ENCODE measurements at regions not wholly inside any gene's neighbourhood (a gene's known extent, or its start where the extent isn't known, plus 50 kb on each side); places are given as distances from the start of the nearest gene placed in this dataset.

DNA sequence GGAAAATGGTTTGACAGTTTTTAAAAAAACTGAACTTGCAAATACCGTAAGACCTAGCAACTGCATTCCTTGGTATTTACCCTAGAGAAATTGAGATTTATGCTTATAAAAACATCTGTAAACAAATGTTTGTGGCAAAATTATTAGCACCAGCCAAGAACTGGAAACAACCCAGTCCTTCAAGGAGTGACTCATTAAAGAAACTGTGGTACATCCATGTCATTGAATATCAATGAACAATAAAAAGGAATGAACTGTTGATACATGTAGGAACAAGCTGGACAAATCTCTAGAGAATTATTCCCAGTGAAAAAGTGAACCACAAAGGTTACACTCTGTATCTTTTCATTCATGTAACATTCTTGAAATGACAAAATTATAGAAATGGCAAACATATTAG, 240.2 kb upstream of the ADAMTS3 start:
- TF ChIP-seq, protein P1, sequence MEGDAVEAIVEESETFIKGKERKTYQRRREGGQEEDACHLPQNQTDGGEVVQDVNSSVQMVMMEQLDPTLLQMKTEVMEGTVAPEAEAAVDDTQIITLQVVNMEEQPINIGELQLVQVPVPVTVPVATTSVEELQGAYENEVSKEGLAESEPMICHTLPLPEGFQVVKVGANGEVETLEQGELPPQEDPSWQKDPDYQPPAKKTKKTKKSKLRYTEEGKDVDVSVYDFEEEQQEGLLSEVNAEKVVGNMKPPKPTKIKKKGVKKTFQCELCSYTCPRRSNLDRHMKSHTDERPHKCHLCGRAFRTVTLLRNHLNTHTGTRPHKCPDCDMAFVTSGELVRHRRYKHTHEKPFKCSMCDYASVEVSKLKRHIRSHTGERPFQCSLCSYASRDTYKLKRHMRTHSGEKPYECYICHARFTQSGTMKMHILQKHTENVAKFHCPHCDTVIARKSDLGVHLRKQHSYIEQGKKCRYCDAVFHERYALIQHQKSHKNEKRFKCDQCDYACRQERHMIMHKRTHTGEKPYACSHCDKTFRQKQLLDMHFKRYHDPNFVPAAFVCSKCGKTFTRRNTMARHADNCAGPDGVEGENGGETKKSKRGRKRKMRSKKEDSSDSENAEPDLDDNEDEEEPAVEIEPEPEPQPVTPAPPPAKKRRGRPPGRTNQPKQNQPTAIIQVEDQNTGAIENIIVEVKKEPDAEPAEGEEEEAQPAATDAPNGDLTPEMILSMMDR (IDR thresholded peaks at IDR 0.05; ENCODE audit: low read depth, low read length, missing input control) = no peak
- TF ChIP-seq, protein P2, sequence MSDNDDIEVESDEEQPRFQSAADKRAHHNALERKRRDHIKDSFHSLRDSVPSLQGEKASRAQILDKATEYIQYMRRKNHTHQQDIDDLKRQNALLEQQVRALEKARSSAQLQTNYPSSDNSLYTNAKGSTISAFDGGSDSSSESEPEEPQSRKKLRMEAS (IDR thresholded peaks at IDR 0.05) = no peak
- no peak for TF ChIP-seq RAD21 (IDR thresholded peaks at IDR 0.05)
- no peak for TF ChIP-seq YY1 (IDR thresholded peaks at IDR 0.05)
- TF ChIP-seq JUND (IDR thresholded peaks at IDR 0.05) = no peak
- TF ChIP-seq SP1 (IDR thresholded peaks at IDR 0.05) = no peak
- TF ChIP-seq, protein P3, sequence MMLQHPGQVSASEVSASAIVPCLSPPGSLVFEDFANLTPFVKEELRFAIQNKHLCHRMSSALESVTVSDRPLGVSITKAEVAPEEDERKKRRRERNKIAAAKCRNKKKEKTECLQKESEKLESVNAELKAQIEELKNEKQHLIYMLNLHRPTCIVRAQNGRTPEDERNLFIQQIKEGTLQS (IDR thresholded peaks at IDR 0.05) = no peak
- TF ChIP-seq HNF4G (IDR thresholded peaks at IDR 0.05) = no peak
- no peak for TF ChIP-seq FOXA1 (IDR thresholded peaks at IDR 0.05)
- TF ChIP-seq, protein P4, sequence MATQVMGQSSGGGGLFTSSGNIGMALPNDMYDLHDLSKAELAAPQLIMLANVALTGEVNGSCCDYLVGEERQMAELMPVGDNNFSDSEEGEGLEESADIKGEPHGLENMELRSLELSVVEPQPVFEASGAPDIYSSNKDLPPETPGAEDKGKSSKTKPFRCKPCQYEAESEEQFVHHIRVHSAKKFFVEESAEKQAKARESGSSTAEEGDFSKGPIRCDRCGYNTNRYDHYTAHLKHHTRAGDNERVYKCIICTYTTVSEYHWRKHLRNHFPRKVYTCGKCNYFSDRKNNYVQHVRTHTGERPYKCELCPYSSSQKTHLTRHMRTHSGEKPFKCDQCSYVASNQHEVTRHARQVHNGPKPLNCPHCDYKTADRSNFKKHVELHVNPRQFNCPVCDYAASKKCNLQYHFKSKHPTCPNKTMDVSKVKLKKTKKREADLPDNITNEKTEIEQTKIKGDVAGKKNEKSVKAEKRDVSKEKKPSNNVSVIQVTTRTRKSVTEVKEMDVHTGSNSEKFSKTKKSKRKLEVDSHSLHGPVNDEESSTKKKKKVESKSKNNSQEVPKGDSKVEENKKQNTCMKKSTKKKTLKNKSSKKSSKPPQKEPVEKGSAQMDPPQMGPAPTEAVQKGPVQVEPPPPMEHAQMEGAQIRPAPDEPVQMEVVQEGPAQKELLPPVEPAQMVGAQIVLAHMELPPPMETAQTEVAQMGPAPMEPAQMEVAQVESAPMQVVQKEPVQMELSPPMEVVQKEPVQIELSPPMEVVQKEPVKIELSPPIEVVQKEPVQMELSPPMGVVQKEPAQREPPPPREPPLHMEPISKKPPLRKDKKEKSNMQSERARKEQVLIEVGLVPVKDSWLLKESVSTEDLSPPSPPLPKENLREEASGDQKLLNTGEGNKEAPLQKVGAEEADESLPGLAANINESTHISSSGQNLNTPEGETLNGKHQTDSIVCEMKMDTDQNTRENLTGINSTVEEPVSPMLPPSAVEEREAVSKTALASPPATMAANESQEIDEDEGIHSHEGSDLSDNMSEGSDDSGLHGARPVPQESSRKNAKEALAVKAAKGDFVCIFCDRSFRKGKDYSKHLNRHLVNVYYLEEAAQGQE (IDR thresholded peaks at IDR 0.05) = no peak
- TF ChIP-seq HNF4A (conservative IDR thresholded peaks at IDR 0.05) = no peak
- no peak for TF ChIP-seq TAF1 (conservative IDR thresholded peaks at IDR 0.05)
- TF ChIP-seq GABPA (IDR thresholded peaks at IDR 0.05 in 1 of 2, conservative IDR thresholded peaks at IDR 0.05 in 1 of 2) = no peak
- TF ChIP-seq, protein P5, sequence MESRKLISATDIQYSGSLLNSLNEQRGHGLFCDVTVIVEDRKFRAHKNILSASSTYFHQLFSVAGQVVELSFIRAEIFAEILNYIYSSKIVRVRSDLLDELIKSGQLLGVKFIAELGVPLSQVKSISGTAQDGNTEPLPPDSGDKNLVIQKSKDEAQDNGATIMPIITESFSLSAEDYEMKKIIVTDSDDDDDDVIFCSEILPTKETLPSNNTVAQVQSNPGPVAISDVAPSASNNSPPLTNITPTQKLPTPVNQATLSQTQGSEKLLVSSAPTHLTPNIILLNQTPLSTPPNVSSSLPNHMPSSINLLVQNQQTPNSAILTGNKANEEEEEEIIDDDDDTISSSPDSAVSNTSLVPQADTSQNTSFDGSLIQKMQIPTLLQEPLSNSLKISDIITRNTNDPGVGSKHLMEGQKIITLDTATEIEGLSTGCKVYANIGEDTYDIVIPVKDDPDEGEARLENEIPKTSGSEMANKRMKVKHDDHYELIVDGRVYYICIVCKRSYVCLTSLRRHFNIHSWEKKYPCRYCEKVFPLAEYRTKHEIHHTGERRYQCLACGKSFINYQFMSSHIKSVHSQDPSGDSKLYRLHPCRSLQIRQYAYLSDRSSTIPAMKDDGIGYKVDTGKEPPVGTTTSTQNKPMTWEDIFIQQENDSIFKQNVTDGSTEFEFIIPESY (IDR thresholded peaks at IDR 0.05) = no peak
